ENCODE measurements at regions not wholly inside any gene's neighbourhood (a gene's known extent, or its start where the extent isn't known, plus 50 kb on each side); places are given as distances from the start of the nearest gene placed in this dataset.
"Not testable (repeated sequence)": the region's sequence is repeated elsewhere in the genome, so short reads cannot be mapped to it uniquely, and the experiment has no call there.

- DNase-seq = no peak
Observed at GRCh38 chr18:25544546-25545287, 192.8 kb upstream of the ZNF521 start.

GRCh38 chr18:25538175-25538922 is 186.4 kb upstream of the ZNF521 start:
- no peak for DNase-seq

GRCh38 chr18:25535495-25535894 is 183.5 kb upstream of the ZNF521 start:
- no peak for DNase-seq

GRCh38 chr18:25534401-25534800 is 182.4 kb upstream of the ZNF521 start:
- DNase-seq = no peak

- no peak for DNase-seq
Observed at GRCh38 chr18:25533218-25533617, 181.3 kb upstream of the ZNF521 start.

- no peak for DNase-seq
Observed at GRCh38 chr18:25531207-25531606, 179.2 kb upstream of the ZNF521 start.

- DNase-seq = not testable (repeated sequence)
Observed at GRCh38 chr18:25525789-25526188, 173.8 kb upstream of the ZNF521 start.

GRCh38 chr18:25518716-25519053 is 166.7 kb upstream of the ZNF521 start:
- no peak for DNase-seq

- no peak for DNase-seq
Observed at GRCh38 chr18:25517881-25518715, 166.1 kb upstream of the ZNF521 start.

- DNase-seq = peak; percentile 32
Observed at GRCh38 chr18:25516747-25517498, 165.0 kb upstream of the ZNF521 start.

GRCh38 chr18:25516121-25516520 is 164.2 kb upstream of the ZNF521 start:
- no peak for DNase-seq

GRCh38 chr18:25510096-25510495 is 158.1 kb upstream of the ZNF521 start:
- no peak for DNase-seq

GRCh38 chr18:25503567-25504081 is 151.7 kb upstream of the ZNF521 start:
- peak; percentile 5 for DNase-seq

- DNase-seq = no peak
Observed at GRCh38 chr18:25497151-25497794, 145.3 kb upstream of the ZNF521 start.

- no peak for DNase-seq
Observed at GRCh38 chr18:25496544-25496943, 144.6 kb upstream of the ZNF521 start.

- no peak for DNase-seq
Observed at GRCh38 chr18:25495606-25496005, 143.6 kb upstream of the ZNF521 start.

GRCh38 chr18:25494888-25495287 is 142.9 kb upstream of the ZNF521 start:
- DNase-seq = no peak

GRCh38 chr18:25493401-25493800 is 141.4 kb upstream of the ZNF521 start:
- no peak for DNase-seq

- no peak for DNase-seq
Observed at GRCh38 chr18:25490316-25490715, 138.3 kb upstream of the ZNF521 start.

GRCh38 chr18:25473008-25473407 is 121.0 kb upstream of the ZNF521 start:
- no peak for DNase-seq

- not testable (repeated sequence) for DNase-seq
Observed at GRCh38 chr18:25470756-25471524, 119.0 kb upstream of the ZNF521 start.

All from NCI-H1105 (cell line).